ENCODE measurements at regions not wholly inside any gene's neighbourhood (a gene's known extent, or its start where the extent isn't known, plus 50 kb on each side); places are given as distances from the start of the nearest gene placed in this dataset.

GRCh38 chr3:147613725-147614124, 204.6 kb downstream of the ZIC1 start:
- Histone ChIP-seq H3K4me1 (ENCODE audit: insufficient read depth, low read length, poor library complexity, severe bottlenecking) (peaks cover 7% of the 10 kb centered on the region), H3K27me3 (replicated peaks; ENCODE audit: insufficient read depth, low read depth, low read length, poor library complexity) (no peaks in the 10 kb centered on the region), H3K36me3 (ENCODE audit: insufficient read depth, low read length, poor library complexity, severe bottlenecking) (no peaks in the 10 kb centered on the region), H3K27ac (ENCODE audit: low read depth, low read length, poor library complexity, severe bottlenecking) (no peak overlapping the region), H3K9me3 (ENCODE audit: low read depth, low read length, poor library complexity, severe bottlenecking) (no peaks in the 10 kb centered on the region), H3K4me3 (ENCODE audit: low read depth, low read length, poor library complexity, severe bottlenecking) (no peak overlapping the region)
- ChIA-PET CTCF (no interaction called here), POLR2A (ENCODE audit: low non-redundant PET) (no interaction called here)
- intact Hi-C loops (cut with micrococcal nuclease; ENCODE audit: unreplicated experiment), result loop anchor here (10.0 kb wide), 1 partner anchor 859 kb away; no protein-coding TSS in a partner anchor
- no peak for DNase-seq (ENCODE audit: low spot score)
- BruUV-seq (replicated peaks), result no TSS peak
- no peak for TF ChIP-seq EZH2 (IDR thresholded peaks at IDR 0.05; ENCODE audit: borderline replicate concordance, low read depth, low read length, poor library complexity, severe bottlenecking)
- TF ChIP-seq, protein P1, sequence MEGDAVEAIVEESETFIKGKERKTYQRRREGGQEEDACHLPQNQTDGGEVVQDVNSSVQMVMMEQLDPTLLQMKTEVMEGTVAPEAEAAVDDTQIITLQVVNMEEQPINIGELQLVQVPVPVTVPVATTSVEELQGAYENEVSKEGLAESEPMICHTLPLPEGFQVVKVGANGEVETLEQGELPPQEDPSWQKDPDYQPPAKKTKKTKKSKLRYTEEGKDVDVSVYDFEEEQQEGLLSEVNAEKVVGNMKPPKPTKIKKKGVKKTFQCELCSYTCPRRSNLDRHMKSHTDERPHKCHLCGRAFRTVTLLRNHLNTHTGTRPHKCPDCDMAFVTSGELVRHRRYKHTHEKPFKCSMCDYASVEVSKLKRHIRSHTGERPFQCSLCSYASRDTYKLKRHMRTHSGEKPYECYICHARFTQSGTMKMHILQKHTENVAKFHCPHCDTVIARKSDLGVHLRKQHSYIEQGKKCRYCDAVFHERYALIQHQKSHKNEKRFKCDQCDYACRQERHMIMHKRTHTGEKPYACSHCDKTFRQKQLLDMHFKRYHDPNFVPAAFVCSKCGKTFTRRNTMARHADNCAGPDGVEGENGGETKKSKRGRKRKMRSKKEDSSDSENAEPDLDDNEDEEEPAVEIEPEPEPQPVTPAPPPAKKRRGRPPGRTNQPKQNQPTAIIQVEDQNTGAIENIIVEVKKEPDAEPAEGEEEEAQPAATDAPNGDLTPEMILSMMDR (conservative IDR thresholded peaks at IDR 0.05; ENCODE audit: low read depth, low read length), result no peak

GRCh38 chr3:147614210-147614609, 205.0 kb downstream of the ZIC1 start:
- BruUV-seq (replicated peaks), result no TSS peak
- POLR2A ChIA-PET (ENCODE audit: low non-redundant PET), result no interaction called here
- intact Hi-C loops (cut with micrococcal nuclease; ENCODE audit: unreplicated experiment), result loop anchor here (10.0 kb wide), 1 partner anchor 859 kb away; no protein-coding TSS in a partner anchor

GRCh38 chr3:147615035-147615434, 205.9 kb downstream of the ZIC1 start:
- Histone ChIP-seq H3K36me3 (ENCODE audit: insufficient read depth, low read length, poor library complexity, severe bottlenecking) (no peaks in the 10 kb centered on the region), H3K27ac (ENCODE audit: low read depth, low read length, poor library complexity, severe bottlenecking) (no peak overlapping the region), H3K9me3 (ENCODE audit: low read depth, low read length, poor library complexity, severe bottlenecking) (no peaks in the 10 kb centered on the region), H3K27me3 (replicated peaks; ENCODE audit: insufficient read depth, low read depth, low read length, poor library complexity) (no peaks in the 10 kb centered on the region), H3K4me1 (ENCODE audit: insufficient read depth, low read length, poor library complexity, severe bottlenecking) (peaks cover 16% of the 10 kb centered on the region), H3K4me3 (ENCODE audit: low read depth, low read length, poor library complexity, severe bottlenecking) (no peak overlapping the region)
- intact Hi-C loops (cut with micrococcal nuclease; ENCODE audit: unreplicated experiment), result loop anchor here (5.0 to 10.0 kb wide), 2 partner anchors 233 to 860 kb away; no protein-coding TSS in a partner anchor
- CTCF ChIA-PET, result no interaction called here
- POLR2A ChIA-PET (ENCODE audit: low non-redundant PET), result no interaction called here
- no TSS peak for BruUV-seq (replicated peaks)
- no peak for DNase-seq (ENCODE audit: low spot score)
- TF ChIP-seq EZH2 (IDR thresholded peaks at IDR 0.05; ENCODE audit: borderline replicate concordance, low read depth, low read length, poor library complexity, severe bottlenecking), result no peak
- TF ChIP-seq, protein P1 (conservative IDR thresholded peaks at IDR 0.05; ENCODE audit: low read depth, low read length), result no peak

More at GRCh38 chr3:147614210-147614609, 205.0 kb downstream of the ZIC1 start:
- TF ChIP-seq, protein P1 (conservative IDR thresholded peaks at IDR 0.05; ENCODE audit: low read depth, low read length), result no peak
- no peak for TF ChIP-seq EZH2 (IDR thresholded peaks at IDR 0.05; ENCODE audit: borderline replicate concordance, low read depth, low read length, poor library complexity, severe bottlenecking)
- Histone ChIP-seq H3K9me3 (ENCODE audit: low read depth, low read length, poor library complexity, severe bottlenecking) (no peaks in the 10 kb centered on the region), H3K27me3 (replicated peaks; ENCODE audit: insufficient read depth, low read depth, low read length, poor library complexity) (no peaks in the 10 kb centered on the region), H3K4me1 (ENCODE audit: insufficient read depth, low read length, poor library complexity, severe bottlenecking) (peaks cover 11% of the 10 kb centered on the region), H3K36me3 (ENCODE audit: insufficient read depth, low read length, poor library complexity, severe bottlenecking) (no peaks in the 10 kb centered on the region), H3K27ac (ENCODE audit: low read depth, low read length, poor library complexity, severe bottlenecking) (no peak overlapping the region), H3K4me3 (ENCODE audit: low read depth, low read length, poor library complexity, severe bottlenecking) (no peak overlapping the region)
- DNase-seq (ENCODE audit: low spot score), result no peak
- CTCF ChIA-PET, result interaction anchor here (0.5 kb wide), 1 partner anchor 1290 kb away, joined by 5 read pairs; no protein-coding TSS in a partner anchor

Data from A673 (cell line).